Fibroblast of the conjunctiva (primary cell): ENCODE measurements at regions not wholly inside any gene's neighbourhood (a gene's known extent, or its start where the extent isn't known, plus 50 kb on each side); places are given as distances from the start of the nearest gene placed in this dataset.

ENCODE experiments used
- DNase-seq: peaks from one replicate; pipeline ENCODE4 v3.0.0-alpha.2; 2010; ENCODE audit warnings: low read depth

DNA sequence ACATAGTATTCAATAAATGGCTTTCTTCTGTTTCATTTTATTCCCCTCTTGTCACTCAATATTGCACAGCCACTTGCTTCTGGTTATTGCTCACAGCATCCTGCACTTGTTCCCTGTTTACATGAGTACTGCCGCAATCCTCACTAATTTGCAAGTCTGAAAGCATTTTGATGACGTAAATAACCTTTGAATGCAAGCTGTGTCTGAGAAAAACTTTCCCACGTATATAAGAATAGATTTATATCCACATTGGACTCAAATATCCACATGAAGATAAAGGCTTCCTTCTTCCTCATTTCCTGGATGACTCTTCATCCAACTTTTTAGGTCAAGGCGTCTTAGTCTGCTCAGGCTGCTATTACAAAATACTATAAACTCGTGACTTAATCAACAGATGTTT lies 88.2 kb upstream of the DAP start:
- no peak for DNase-seq

DNA sequence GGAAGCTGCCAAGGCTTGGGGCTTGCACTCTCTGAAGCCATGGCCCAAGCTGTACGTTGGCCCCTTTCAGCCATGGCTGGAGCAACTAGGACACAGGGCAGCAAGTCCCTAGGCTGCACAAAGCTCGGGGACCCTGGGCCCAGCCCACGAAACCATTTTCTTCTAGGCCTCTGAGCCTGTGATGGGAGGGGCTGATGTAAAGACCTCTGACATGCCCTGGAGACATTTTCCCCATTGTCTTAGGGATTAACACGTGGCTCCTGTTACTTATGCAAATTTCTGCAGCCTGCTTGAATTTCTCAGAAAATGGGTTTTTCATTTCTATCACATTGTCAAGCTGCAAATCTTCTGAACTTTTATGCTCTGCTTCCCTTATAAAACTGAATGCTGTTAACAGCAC lies 83.0 kb upstream of the DAP start:
- DNase-seq: no peak

DNA sequence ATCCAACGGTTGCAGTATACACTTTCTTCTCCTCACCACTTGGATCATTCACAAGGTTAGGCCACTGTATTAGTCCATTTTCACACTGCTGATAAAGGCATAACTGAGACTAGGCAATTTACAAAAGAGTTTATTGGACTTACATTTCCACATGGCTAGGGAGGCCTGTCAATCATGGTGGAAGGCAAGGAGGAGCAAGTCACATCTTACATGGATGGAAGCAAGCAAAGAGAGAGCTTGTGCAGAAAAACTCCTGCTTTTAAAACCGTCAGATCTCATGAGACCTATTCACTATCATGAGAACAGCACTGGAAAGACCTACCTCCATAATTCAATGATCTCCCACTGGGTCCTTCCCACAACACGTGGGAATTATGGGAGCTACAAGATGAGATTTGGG lies 81.8 kb upstream of the DAP start:
- no peak for DNase-seq

DNA sequence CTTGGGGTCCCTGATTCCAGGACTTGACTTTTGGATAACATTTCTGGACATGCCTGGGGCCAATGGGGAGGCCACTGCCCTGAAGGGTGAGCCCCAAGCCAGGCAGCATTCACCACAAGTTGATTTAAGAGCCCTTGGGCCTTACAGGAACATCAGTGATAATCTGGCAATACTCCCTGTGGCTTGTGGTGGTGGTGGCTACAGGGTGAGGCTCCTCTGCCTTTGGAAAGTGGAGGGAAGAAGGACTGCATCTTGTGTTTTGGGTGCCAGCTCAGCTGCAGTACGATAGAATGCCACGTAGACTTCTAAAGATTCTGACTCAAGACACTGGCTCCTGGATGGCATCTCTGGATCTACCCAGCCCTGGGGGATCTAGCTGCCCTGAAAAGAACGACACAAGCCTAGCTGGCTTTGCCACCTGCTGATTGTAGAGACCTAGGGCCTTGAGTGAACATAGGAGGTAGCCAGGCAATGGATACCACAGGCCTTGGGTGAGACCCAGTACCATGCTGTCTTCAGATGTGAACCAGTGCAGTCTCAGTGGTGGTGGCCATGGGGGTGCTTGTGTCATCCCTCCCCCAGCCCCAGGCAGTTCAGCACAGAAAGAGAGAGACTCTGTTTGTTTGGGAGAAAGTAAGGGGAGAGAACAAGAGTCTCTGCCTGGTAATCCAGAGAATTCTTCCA lies 79.0 kb upstream of the DAP start:
- no peak for DNase-seq

DNA sequence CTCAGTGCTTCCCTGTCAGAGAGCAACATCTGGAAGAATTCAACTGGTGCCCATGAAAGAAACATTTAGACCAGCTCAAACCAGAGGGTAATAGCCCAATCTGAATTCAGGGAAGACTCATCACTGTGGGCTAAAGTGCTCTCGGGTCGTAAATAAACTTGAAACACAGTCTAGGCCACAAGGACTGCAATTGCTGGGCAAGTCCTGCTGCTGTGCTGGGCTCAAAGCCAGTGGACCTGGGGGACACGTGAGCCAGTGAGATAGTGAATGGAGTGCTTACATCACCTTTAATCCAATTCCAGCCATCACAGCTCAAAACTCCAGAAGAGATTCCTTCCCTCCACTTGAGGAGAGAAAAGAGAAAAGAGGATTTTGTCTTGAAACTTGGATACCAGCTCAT lies 78.1 kb upstream of the DAP start:
- DNase-seq: no peak

DNA sequence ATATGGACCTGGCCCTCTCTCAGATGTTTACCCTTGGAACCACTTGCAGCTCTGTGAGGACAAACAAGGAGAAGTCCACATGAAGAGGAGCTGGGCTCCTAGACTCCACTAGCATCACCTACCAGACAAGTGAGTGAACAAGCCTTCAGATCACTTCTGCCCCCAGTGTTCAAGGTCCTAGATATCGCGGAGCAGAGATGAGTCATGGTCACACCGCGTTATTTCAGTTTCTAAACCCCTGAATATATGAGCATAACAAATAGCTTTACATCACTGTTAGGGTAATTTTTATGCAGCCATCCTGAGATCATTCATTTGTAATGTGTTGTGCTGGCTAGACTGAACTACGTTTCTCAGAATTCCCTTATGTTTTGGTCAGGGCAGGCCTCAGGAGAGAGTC lies 77.0 kb upstream of the DAP start:
- no peak for DNase-seq

DNA sequence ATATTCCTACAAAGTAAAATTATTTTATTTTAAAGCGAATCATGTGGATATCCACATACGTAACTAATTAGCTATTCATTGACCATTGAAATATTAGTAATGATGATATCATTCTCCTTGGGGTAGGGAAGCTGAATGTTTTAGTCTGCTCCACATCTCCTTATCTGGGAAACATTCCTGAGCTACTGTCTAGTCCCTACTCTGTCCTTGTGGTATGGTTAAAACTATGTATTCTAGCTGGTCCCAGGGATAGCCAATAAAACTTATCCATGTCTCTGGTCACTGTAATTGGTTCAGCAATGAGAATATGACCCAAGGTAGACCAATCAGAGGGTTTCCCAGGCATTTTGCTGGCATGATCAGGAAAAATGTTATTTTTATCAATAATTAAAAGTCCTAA lies 76.0 kb upstream of the DAP start:
- DNase-seq: no peak

DNA sequence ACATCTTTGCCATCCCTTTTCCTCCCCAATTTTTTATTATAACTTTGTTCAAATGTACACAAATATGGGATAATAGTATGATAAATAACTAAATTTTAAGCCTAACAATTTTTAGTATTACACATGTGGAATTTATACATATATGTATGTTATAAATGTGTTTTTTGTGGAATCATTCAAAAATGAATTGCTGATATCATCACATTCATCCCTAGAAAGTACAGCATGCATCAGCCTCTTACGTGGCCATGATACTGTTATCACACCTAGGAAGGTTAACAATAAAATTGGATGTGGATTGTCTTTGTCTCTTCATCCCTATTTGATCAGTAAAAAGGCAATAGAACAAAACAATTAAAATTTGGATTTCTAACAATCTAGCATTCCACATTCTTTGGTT lies 73.7 kb upstream of the DAP start:
- DNase-seq: no peak

DNA sequence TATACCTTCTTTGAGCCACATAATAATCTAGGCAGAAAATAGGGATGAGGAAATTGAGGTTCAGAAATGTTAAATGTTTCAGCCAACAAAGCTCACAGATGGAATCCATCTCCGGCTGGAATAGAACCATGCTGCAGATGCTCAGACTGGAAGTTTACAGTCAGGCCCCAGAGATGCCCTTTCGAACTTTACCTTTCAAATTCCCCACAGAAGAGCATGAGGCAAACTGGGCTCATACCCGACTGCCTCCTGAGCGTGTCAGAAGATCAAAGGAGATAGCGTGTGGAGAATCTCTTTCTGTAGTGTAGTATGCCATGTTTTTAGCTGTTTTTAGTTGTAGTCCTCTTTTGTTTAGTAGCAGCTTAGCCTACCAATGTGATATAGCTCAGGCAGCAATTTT lies 72.0 kb upstream of the DAP start:
- no peak for DNase-seq

DNA sequence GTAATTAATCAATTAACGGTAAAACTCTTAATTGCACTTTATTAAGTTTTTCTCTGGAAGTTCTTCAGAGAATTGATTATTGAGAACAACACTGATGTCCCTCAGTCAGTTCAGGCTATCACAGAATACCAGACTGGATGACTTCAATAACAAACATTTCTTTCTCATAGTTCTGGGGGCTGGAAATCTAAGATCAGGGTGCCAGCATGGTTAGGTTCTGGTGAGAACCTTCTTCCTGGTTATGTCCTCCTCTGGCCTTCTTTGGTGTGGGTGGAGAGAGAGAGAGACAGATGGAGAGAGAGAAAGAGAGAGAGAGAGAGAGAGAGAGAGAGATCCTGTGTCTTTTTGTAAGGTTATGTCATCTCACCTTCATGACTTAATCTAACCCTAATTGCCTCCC lies 71.4 kb upstream of the DAP start:
- DNase-seq: no peak

DNA sequence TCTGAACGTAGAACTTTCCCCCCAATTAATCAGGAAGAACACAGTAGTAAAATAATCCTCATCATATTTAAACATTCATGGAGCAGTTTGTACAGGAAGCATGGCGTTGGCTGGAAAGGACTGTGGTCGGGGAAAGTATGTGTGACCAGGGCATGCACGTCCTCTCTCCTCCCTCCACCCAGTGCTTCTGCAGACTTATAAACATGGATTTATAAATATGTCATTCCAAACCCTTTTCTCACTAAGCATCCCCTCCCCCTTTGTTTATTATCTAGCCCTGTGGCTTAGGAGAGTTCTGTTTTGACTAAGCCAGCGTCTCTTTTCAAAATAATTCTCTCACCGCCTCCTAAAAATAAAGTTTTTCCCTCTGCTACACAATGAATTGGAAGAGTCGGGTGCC lies 70.4 kb upstream of the DAP start:
- DNase-seq: peak; percentile 17

DNA sequence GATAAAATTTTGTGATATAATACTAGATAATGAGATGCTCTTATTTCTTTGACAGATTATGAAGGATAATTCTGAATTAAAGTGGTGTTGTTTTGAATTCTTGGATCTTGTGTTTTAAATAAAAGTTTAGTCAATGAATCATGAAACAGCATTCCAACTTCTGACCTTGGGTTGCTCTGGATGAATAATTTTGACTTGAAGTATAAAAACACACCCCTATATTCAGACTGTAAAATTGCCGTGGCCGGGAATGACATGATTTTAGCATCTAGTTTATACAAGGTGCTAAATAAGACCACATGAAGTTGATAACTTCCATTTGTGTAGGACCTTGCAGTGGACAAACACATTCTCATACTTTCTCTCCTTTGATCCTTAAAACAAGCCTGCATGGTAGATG lies 67.2 kb upstream of the DAP start:
- DNase-seq: peak; percentile 10

DNA sequence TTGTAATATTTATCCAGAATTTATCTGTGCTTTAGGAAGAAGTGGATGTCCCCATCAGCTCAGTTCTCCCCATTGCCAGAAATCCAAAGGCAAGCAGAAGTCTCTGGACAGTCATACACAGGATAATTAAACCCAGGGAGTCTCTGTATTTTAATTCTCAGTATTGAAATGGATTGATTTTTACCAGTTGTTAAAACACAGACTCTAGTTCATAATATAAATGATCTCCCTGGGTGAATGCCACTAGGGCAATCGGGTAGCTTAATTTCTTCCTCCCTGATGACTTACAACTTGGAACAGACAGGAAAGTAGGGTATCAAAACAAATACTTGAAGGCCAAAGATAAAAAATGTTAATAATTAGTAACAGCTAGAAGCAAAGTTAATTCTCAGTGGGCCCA lies 66.5 kb upstream of the DAP start:
- DNase-seq: no peak

DNA sequence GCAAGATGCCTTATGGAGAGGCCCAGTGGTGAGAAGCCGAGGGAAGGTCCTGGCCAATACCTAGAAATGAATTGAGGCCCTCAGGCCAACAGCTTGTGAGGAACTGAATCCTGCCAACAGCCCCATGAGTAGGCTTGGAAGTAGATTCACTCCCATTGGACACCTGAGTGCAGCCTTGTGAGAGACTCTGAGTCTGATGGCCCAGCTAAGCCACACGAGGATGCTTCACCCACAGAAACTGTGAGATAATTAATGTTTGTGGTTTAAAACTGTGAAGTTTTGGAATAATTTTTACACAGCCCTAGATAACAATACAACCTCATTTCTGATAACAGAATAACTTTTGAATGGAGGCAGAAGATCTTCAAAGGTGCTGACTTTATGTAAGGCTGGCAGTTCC lies 65.9 kb upstream of the DAP start:
- no peak for DNase-seq

DNA sequence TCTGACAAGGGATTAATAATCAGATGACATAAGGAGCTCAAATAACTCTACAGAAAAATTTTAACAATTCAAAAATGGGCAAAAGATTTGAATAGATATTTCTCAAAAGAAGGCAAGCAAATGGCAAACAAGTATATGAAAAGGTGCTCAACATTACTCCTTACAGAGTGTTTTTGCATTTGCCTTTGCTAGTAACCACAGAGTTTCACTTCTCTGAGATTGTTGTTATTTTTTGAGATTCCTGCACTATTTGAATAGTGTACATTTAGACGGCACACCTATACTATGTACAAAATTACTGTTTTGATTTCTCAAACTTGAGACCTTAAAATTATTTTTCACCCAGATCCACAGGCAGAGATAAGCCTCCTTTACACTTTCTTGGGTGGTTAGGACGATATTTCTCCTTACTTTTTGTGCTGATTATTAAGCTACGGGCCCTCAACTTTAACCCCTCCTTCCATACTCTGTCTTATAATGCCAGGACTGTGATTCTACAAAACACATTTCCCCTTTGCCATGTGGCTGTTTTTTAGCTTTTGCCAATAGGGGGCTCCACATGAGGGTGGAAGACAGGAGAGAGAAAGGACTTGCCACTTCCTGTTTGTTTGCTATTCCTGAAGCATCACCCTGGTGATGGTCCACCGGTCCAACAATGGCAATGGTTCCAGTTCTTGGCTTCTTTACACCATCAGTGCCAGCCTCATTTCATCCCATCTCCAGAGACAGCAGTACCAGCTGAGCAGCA lies 65.0 kb upstream of the DAP start:
- no peak for DNase-seq

DNA sequence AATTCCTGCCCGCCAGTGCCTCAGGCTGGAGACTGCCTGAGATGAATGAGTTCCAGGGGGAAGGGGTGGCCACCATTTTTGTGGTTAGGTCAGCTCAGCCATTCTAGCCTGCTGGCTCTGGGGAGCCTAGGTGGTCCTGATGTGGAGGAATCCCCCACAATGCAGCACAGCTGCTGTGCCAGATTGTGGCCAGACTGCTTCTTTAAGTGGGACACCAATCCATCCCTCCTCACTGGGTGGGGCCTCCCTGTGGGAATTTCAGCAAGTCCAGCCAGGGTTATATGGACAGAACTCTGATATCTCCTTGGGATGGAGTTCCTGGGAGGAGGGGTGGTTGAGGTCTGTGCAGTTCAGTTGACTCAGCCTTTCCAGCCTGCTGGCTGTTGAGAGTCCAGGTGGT lies 51.2 kb upstream of the DAP start:
- DNase-seq: no peak
